ENCODE measurements at regions not wholly inside any gene's neighbourhood (a gene's known extent, or its start where the extent isn't known, plus 50 kb on each side); places are given as distances from the start of the nearest gene placed in this dataset.
"Not testable (repeated sequence)": the region's sequence is repeated elsewhere in the genome, so short reads cannot be mapped to it uniquely, and the experiment has no call there.

GRCh38 chr13:30816736-30817135 is 81.4 kb downstream of the ALOX5AP start:
- DNase-seq = no peak

DNA sequence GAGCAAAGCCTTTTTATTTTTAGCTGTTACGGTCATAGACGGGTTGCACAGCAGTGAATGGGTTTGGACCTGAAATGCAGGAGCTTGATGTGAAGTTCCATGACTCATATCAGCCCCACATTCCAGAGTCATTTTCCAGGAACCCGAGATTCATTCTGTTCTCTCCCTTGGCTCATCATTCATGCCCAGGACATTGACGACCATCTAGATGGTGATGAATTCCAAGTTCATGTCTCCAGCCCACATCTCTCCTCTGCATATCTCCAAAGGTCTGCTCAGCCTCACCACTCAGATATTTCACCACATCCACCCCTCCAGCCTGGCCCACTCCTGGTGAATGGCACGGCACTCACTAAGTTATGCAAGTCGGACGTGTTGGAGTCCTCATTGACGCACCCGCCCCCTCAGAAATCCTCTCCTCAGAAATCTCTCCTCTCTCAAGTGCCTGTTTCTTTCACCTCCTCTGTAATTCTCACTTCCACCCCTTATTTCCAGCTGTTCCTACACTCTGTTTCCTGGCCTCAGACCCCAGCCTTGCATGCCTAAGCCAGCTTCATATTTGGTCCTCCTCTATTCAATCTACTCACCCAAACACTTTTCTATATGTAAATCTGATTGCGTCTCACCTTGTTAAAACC is 83.1 kb downstream of the ALOX5AP start:
- no peak for DNase-seq

DNA sequence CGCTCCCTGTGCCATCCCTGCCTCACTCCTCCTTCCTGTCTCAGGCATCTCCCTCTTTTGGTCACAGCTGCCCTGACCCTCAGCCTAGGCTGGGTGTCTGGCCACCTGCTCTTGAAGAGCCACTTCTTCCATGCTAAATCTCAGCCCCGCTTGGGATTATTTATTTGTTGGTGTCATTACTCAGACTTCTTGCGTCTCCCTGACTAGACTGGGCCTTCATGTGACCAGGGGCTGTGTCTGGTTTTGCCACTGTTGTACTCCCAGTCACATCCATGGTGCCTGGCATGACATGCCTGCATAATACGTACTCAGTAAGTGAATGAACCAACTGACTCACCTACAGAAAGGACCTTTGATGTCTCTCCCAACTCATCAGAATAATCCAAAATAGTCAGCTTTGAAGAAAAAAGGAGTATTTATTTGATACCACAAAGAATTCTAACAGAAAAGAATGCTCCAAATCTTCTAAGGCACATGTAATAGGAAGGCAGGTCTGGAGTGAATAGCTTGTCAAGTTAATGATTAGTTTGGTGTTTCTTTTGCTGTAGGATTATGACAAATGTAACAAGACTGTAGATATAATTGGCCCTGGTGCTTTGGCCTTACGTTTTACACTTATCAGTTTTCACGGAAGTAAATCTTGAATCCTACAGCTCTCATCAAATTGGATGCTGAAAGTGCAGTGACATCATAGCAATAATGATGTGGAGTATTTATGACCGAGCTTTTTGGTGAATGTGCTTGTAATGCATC is 84.0 kb downstream of the ALOX5AP start:
- DNase-seq = no peak

GRCh38 chr13:30821421-30821820 is 84.7 kb upstream of the MEDAG start:
- DNase-seq = no peak

DNA sequence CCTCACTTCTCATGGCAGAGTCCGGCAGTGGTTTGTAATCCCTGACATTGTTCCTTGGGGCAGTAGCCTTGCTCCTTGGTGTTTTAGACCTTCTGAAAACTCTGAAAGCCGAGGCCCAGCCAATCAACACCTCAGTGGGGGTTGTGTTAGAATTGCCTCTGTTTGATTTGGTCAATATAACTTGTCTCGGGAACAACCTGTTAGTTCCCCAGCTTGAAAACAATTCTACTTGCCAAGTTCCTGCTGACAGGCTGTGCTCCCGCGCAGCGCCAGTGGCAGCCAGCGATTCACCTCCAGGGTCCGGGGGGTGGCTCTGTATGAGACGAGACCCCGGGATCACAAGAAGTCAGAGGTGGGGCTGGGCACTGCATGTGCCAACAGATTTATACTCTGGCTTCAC is 81.4 kb upstream of the MEDAG start:
- DNase-seq = no peak

DNA sequence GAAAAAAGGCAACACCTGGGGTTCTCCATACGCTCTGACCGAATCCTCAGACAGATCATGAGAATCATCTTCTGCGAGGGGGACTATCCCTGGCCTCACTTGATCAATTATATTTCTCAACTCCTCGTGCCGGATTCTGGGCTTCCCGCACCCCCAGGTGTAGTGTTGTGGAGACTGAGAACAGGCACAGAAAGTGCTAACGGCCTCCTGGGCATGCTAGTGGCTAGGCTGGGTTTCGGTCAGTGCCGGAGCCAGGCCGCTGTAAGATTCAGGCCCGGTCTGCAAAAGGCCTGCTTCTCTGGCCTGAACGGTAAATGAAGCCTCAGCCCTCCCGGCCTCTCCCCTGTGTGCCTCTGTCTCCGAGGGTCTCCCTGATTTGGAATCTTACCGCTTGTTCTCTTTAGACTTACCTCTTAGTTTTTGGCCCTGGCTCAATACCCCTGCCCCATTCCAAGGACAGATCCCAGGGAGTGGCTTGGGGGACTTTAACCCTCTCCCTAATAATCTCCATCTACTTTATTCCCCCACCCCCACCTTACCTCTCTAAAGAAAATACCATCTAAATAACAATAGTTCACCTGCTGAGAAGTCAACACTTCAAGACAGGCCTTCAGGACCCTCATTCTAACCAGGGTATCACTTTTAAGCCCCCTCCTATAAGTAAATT is 79.0 kb upstream of the MEDAG start:
- no peak for DNase-seq

- DNase-seq = no peak
These were observed 78.5 kb upstream of the MEDAG start for GRCh38 chr13:30827578-30827925.

GRCh38 chr13:30829145-30829832 is 76.8 kb upstream of the MEDAG start:
- no peak for DNase-seq

DNA sequence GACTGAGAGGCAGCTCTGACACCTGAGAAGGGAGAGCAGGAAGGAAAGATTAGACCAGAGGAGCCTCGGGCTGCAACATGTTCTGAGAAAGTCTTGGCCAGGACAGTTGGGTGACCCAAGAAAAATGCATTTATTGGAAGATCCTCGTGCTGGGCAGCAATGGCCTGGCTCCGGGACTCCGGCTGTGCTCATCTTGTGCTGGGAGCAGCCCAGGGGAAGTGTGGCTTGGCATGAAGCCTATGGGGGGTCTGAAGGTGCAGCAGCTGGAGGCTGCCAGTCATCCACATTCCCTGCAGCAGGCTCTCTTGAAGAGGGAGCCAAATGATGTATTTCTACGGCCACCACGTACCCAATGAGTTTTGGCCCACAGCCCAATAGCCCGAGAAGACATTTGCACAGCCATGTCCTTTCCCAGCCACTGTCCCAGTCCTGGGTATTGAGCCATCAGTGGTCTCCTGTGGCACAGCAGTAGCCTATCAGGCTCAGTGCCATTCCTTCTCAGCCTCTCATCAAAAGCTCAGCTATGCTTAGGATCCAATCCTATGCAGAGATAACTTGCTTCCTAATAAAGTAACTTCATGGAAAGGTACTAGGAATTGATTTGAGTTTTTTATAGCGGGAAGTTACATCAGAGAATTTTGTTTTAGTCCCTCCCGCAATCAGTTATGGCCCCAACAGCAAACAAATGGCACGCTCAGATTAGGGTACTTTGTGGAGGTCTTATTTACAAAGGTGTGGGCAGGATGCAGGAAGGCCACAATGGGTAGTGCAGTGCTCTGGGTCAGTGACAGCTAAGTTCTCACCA is 76.0 kb upstream of the MEDAG start:
- DNase-seq = no peak

GRCh38 chr13:30830638-30830965 is 75.5 kb upstream of the MEDAG start:
- no peak for DNase-seq

GRCh38 chr13:30831515-30831914 is 74.6 kb upstream of the MEDAG start:
- no peak for DNase-seq

DNA sequence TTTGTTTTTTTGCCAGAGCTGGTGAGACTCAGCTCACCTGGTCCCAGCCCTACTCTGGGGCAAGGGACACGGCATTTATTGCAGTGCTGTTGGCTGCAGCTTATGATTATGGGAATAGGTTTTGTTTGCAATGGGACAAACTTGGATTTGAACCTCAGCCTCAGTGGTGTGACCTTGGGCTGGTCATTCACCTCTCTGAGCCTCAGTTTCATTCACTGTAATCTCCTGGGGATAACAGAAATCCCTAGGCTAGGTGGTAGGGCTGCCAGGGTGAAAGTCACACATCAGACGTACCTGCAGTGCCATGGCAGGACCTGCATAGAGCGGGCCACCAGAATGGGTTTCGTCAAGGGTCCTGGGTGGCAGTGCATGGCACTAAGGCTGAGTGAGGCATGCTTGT is 73.7 kb upstream of the MEDAG start:
- DNase-seq = no peak

DNA sequence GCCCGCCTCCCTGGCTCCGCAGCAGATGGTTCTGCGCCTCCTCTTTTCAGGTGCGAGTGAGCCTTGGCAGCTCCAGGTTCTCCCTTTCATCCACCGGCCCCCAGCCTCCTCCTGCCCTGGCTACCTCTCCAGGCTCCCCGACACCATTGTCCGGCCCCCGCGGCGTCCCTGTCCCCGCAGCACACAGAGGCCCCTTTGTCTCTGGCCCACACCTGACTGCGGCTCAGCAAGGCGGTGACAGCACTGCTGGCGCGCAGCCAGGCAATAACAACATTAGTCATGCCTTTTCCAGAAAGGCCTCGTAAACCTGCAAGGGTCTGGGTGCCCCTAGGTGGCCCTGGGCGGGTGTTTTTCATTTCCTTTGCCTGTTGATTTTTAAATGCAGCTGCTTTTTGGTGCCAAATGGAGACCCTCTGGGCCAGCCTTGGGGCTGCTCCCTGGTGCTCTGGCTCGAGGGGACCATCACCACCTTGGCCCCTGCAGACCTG is 73.2 kb upstream of the MEDAG start:
- DNase-seq = peak in 2 of 14 donors; percentile 9 to 33

DNA sequence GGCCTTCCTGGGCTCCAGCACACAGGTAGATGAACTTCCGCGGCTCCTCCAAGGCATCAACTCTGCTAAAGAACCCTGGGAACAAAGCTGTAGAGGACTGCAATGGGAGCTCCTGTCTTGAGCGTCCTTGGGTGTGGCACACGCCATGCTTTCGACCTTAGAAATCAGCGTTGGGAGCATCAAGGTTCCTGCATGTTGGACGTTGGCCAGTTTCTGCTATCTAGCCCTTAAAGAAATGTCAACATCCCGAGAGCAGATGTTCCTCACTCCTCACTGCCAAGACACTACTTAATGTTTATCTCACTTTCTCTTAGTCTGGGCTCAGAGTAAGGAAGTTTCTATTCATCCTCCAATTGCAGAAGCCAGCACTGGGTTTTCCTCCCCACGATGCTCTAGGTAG is 70.6 kb upstream of the MEDAG start:
- no peak for DNase-seq

- DNase-seq = no peak
These were observed 68.6 kb upstream of the MEDAG start for GRCh38 chr13:30837227-30838159.

DNA sequence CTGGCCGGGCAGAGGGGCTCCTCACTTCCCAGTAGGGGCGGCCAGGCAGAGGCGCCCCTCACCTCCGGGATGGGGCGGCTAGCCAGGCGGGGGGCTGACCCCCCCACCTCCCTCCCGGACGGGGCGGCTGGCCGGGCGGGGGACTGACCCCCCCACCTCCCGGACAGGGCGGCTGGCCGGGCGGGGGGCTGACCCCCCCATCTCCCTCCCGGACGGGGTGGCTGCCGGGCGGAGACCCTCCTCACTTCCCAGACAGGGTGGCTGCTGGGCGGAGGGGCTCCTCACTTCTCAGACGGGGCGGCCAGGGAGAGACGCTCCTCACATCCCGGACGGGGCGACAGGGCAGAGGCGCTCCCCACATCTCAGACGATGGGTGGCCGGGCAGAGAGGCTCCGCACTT is 66.4 kb upstream of the MEDAG start:
- not testable (repeated sequence) for DNase-seq

DNA sequence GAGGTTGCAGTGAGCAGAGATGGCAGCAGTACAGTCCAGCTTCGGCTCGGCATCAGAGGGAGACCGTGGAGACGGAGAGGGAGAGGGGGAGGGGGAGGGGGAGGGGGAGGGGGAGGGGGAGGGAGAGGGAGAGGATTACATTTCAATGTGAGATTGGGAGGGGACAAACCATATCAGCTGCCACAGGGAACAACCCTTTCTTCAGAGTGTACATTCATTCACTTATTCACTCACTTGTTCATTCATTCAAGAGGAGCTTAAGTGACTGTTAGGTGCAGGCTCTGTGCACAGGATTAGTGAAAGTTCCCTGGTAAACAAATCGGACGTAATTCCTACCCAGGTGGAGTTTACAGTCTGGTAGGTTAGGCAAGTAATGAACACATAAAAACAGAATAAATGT is 65.6 kb upstream of the MEDAG start:
- no peak for DNase-seq

- no peak for DNase-seq
These were observed 64.9 kb upstream of the MEDAG start for GRCh38 chr13:30841154-30841553.

DNA sequence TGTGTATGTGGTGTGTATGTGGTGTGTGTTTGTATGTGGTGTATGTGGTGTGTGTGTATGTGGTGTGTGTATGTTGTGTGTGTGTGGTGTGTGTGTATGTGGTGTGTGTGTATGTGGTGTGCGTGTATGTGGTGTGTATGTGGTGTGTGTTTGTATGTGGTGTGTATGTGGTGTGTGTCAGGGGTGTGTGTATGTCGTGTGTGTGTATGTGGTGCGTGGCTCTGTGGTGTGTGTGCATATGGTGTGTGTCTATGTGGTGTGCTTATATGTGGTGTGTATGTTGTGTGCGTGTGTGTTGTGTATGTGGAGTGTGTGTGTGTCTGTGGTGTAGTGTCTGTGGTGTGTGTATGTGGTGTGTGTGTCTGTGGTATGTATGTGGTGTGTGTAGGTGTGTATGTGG is 62.5 kb upstream of the MEDAG start:
- DNase-seq = no peak

- DNase-seq = no peak
These were observed 61.3 kb upstream of the MEDAG start for GRCh38 chr13:30844548-30845296.

All from C1 segment of cervical spinal cord (tissue), 14 donors.